ENCODE measurements at regions not wholly inside any gene's neighbourhood (a gene's known extent, or its start where the extent isn't known, plus 50 kb on each side); places are given as distances from the start of the nearest gene placed in this dataset.

GRCh38 chr18:22013993-22014392, 155.4 kb upstream of the GATA6 start:
- no peak overlapping the region for H3K4me2 ChIP-seq (ENCODE audit: control insufficient read depth, extremely low read depth, insufficient read depth, low read depth, low read length)
- TF ChIP-seq EZH2 (IDR thresholded peaks at IDR 0.05; ENCODE audit: low read length): no peak
- TF ChIP-seq, protein P1, sequence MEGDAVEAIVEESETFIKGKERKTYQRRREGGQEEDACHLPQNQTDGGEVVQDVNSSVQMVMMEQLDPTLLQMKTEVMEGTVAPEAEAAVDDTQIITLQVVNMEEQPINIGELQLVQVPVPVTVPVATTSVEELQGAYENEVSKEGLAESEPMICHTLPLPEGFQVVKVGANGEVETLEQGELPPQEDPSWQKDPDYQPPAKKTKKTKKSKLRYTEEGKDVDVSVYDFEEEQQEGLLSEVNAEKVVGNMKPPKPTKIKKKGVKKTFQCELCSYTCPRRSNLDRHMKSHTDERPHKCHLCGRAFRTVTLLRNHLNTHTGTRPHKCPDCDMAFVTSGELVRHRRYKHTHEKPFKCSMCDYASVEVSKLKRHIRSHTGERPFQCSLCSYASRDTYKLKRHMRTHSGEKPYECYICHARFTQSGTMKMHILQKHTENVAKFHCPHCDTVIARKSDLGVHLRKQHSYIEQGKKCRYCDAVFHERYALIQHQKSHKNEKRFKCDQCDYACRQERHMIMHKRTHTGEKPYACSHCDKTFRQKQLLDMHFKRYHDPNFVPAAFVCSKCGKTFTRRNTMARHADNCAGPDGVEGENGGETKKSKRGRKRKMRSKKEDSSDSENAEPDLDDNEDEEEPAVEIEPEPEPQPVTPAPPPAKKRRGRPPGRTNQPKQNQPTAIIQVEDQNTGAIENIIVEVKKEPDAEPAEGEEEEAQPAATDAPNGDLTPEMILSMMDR (optimal IDR thresholded peaks at IDR 0.05 in 1 of 3, IDR thresholded peaks at IDR 0.05 in 1 of 3, conservative IDR thresholded peaks at IDR 0.05 in 1 of 3; ENCODE audit: extremely low read depth in 1 of 3, insufficient read depth in 2 of 3, low read length in 3 of 3): no peak
- dilution Hi-C loops (cut with MboI; ENCODE audit: extremely low pct_ligation_motif_present, low sequenced_read_pairs): no loop called here

GRCh38 chr18:22015156-22015555, 154.2 kb upstream of the GATA6 start:
- no peak overlapping the region for H3K9ac ChIP-seq (ENCODE audit: control insufficient read depth, extremely low read depth, insufficient read depth, low read length)
- TF ChIP-seq EZH2 (IDR thresholded peaks at IDR 0.05; ENCODE audit: low read length): no peak
- TF ChIP-seq, protein P1 (optimal IDR thresholded peaks at IDR 0.05 in 1 of 3, IDR thresholded peaks at IDR 0.05 in 1 of 3, conservative IDR thresholded peaks at IDR 0.05 in 1 of 3; ENCODE audit: extremely low read depth in 1 of 3, insufficient read depth in 2 of 3, low read length in 3 of 3): no peak
- H2AFZ ChIP-seq (ENCODE audit: control insufficient read depth, low read length): no peak overlapping the region
- no peaks in the 10 kb centered on the region for H3K36me3 ChIP-seq (ENCODE audit: control insufficient read depth in 2 of 2, extremely low read depth in 1 of 2, insufficient read depth in 2 of 2, low read length in 2 of 2)
- no peak overlapping the region for H3K4me3 ChIP-seq (ENCODE audit: control insufficient read depth in 2 of 3, extremely low read depth in 1 of 3, insufficient read depth in 2 of 3, low read depth in 1 of 3, low read length in 3 of 3)
- H3K9me3 ChIP-seq (ENCODE audit: control insufficient read depth, low read depth, low read length): no peaks in the 10 kb centered on the region
- no peaks in the 10 kb centered on the region for H3K79me2 ChIP-seq (ENCODE audit: control insufficient read depth, insufficient read depth, low read length)
- no peak overlapping the region for H3K27ac ChIP-seq (ENCODE audit: control insufficient read depth, insufficient read depth, low read length)
- FAIRE-seq (no peak), DNase-seq (ENCODE audit: low read depth, low spot score) (no peak)
- H3K9me1 ChIP-seq (ENCODE audit: control insufficient read depth, extremely low read depth, insufficient read depth, low read length): no peaks in the 10 kb centered on the region
- no peaks in the 10 kb centered on the region for H4K20me1 ChIP-seq (ENCODE audit: control insufficient read depth, extremely low read depth, insufficient read depth, low read length)
- H3K4me1 ChIP-seq (ENCODE audit: control insufficient read depth, extremely low read depth, insufficient read depth, low read length): no peaks in the 10 kb centered on the region
- H3K4me2 ChIP-seq (ENCODE audit: control insufficient read depth, extremely low read depth, insufficient read depth, low read depth, low read length): no peak overlapping the region
- no peaks in the 10 kb centered on the region for H3K27me3 ChIP-seq (ENCODE audit: control insufficient read depth, extremely low read depth, insufficient read depth, low read length)
- dilution Hi-C loops (cut with MboI; ENCODE audit: extremely low pct_ligation_motif_present, low sequenced_read_pairs): no loop called here

More at GRCh38 chr18:22013993-22014392, 155.4 kb upstream of the GATA6 start:
- no peak overlapping the region for H3K9ac ChIP-seq (ENCODE audit: control insufficient read depth, extremely low read depth, insufficient read depth, low read length)
- H3K27ac ChIP-seq (ENCODE audit: control insufficient read depth, insufficient read depth, low read length): no peak overlapping the region
- no peak overlapping the region for H3K4me3 ChIP-seq (ENCODE audit: control insufficient read depth in 2 of 3, extremely low read depth in 1 of 3, insufficient read depth in 2 of 3, low read depth in 1 of 3, low read length in 3 of 3)
- H2AFZ ChIP-seq (ENCODE audit: control insufficient read depth, low read length): no peak overlapping the region
- H3K4me1 ChIP-seq (ENCODE audit: control insufficient read depth, extremely low read depth, insufficient read depth, low read length): no peaks in the 10 kb centered on the region
- no peaks in the 10 kb centered on the region for H3K27me3 ChIP-seq (ENCODE audit: control insufficient read depth, extremely low read depth, insufficient read depth, low read length)
- H4K20me1 ChIP-seq (ENCODE audit: control insufficient read depth, extremely low read depth, insufficient read depth, low read length): no peaks in the 10 kb centered on the region
- FAIRE-seq (no peak), DNase-seq (ENCODE audit: low read depth, low spot score) (no peak)
- no peaks in the 10 kb centered on the region for H3K9me3 ChIP-seq (ENCODE audit: control insufficient read depth, low read depth, low read length)
- no peaks in the 10 kb centered on the region for H3K79me2 ChIP-seq (ENCODE audit: control insufficient read depth, insufficient read depth, low read length)
- H3K9me1 ChIP-seq (ENCODE audit: control insufficient read depth, extremely low read depth, insufficient read depth, low read length): no peaks in the 10 kb centered on the region
- H3K36me3 ChIP-seq (ENCODE audit: control insufficient read depth in 2 of 2, extremely low read depth in 1 of 2, insufficient read depth in 2 of 2, low read length in 2 of 2): no peaks in the 10 kb centered on the region

All from keratinocyte (primary cell).